ENCODE measurements at regions not wholly inside any gene's neighbourhood (a gene's known extent, or its start where the extent isn't known, plus 50 kb on each side); places are given as distances from the start of the nearest gene placed in this dataset.
"Not testable (repeated sequence)": the region's sequence is repeated elsewhere in the genome, so short reads cannot be mapped to it uniquely, and the experiment has no call there.

GRCh38 chr11:69898123-69898522, 78.9 kb upstream of the FGF3 start:
- POLR2A ChIA-PET: no interaction called here
- TF ChIP-seq, protein P1, sequence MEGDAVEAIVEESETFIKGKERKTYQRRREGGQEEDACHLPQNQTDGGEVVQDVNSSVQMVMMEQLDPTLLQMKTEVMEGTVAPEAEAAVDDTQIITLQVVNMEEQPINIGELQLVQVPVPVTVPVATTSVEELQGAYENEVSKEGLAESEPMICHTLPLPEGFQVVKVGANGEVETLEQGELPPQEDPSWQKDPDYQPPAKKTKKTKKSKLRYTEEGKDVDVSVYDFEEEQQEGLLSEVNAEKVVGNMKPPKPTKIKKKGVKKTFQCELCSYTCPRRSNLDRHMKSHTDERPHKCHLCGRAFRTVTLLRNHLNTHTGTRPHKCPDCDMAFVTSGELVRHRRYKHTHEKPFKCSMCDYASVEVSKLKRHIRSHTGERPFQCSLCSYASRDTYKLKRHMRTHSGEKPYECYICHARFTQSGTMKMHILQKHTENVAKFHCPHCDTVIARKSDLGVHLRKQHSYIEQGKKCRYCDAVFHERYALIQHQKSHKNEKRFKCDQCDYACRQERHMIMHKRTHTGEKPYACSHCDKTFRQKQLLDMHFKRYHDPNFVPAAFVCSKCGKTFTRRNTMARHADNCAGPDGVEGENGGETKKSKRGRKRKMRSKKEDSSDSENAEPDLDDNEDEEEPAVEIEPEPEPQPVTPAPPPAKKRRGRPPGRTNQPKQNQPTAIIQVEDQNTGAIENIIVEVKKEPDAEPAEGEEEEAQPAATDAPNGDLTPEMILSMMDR (IDR thresholded peaks at IDR 0.05): no peak

GRCh38 chr11:69899957-69900821, 81.0 kb upstream of the FGF3 start:
- no peak for DNase-seq
- Mint-ChIP-seq H3K4me3 (no peak overlapping the region), H3K27ac (no peak overlapping the region), H3K4me1 (ENCODE audit: low read depth) (no peaks in the 10 kb centered on the region), H3K36me3 (ENCODE audit: low read depth) (no peaks in the 10 kb centered on the region), H3K9me3 (no peaks in the 10 kb centered on the region), H3K27me3 (peaks cover 43% of the 10 kb centered on the region)
- H3K27ac ChIP-seq (ENCODE audit: low read depth in 1 of 2, low read length in 2 of 2): no peak overlapping the region
- no peaks in the 10 kb centered on the region for H3K4me1 ChIP-seq (ENCODE audit: insufficient read depth, low read length)
- no peak for ATAC-seq (ENCODE audit: poor library complexity)
- CTCF ChIA-PET: no interaction called here
- peaks cover 2 to 10% of the 10 kb centered on the region in 2 experiments for H3K27me3 ChIP-seq (ENCODE audit: control insufficient read depth in 1 of 2, insufficient read depth in 2 of 2, low read length in 2 of 2)
- TF ChIP-seq, protein P1 (IDR thresholded peaks at IDR 0.05): no peak
- POLR2A ChIA-PET: no interaction called here
- intact Hi-C loops (cut with DNase I, micrococcal nuclease): no loop called here
- no peaks in the 10 kb centered on the region for H3K36me3 ChIP-seq (ENCODE audit: insufficient read depth, low read length)
- H3K4me3 ChIP-seq (ENCODE audit: low read length): no peak overlapping the region
- H3K9me3 ChIP-seq (ENCODE audit: control insufficient read depth in 1 of 2, insufficient read depth in 1 of 2, low read length in 2 of 2): peaks cover 0 to 4% of the 10 kb centered on the region in 2 experiments

More at GRCh38 chr11:69898123-69898522, 78.9 kb upstream of the FGF3 start:
- H3K36me3 ChIP-seq (ENCODE audit: insufficient read depth, low read length): no peaks in the 10 kb centered on the region
- Mint-ChIP-seq H3K27ac (no peak overlapping the region), H3K4me3 (no peak overlapping the region), H3K4me1 (ENCODE audit: low read depth) (no peaks in the 10 kb centered on the region), H3K27me3 (peaks cover 54% of the 10 kb centered on the region), H3K9me3 (no peaks in the 10 kb centered on the region), H3K36me3 (ENCODE audit: low read depth) (no peaks in the 10 kb centered on the region)
- no peaks in the 10 kb centered on the region for H3K4me1 ChIP-seq (ENCODE audit: insufficient read depth, low read length)
- no peak for ATAC-seq (ENCODE audit: poor library complexity)
- H3K4me3 ChIP-seq (ENCODE audit: low read length): no peak overlapping the region
- intact Hi-C loops (cut with DNase I, micrococcal nuclease): no loop called here
- peaks cover 2 to 10% of the 10 kb centered on the region in 2 experiments for H3K27me3 ChIP-seq (ENCODE audit: control insufficient read depth in 1 of 2, insufficient read depth in 2 of 2, low read length in 2 of 2)
- CTCF ChIA-PET: no interaction called here
- no peak for DNase-seq
- no peak overlapping the region for H3K27ac ChIP-seq (ENCODE audit: low read depth in 1 of 2, low read length in 2 of 2)
- no peaks in the 10 kb centered on the region for H3K9me3 ChIP-seq (ENCODE audit: control insufficient read depth in 1 of 2, insufficient read depth in 1 of 2, low read length in 2 of 2)

GRCh38 chr11:69900822-69901302, 81.6 kb upstream of the FGF3 start:
- ATAC-seq (ENCODE audit: poor library complexity); H3K27ac Mint-ChIP-seq; H3K27me3 ChIP-seq (ENCODE audit: control insufficient read depth in 1 of 2, insufficient read depth in 2 of 2, low read length in 2 of 2); H3K9me3 Mint-ChIP-seq; CTCF ChIA-PET; H3K36me3 ChIP-seq (ENCODE audit: insufficient read depth, low read length); DNase-seq; H3K4me3 ChIP-seq (ENCODE audit: low read length); H3K4me1 ChIP-seq (ENCODE audit: insufficient read depth, low read length); H3K27ac ChIP-seq (ENCODE audit: low read depth in 1 of 2, low read length in 2 of 2); H3K4me3 Mint-ChIP-seq; H3K9me3 ChIP-seq (ENCODE audit: control insufficient read depth in 1 of 2, insufficient read depth in 1 of 2, low read length in 2 of 2); intact Hi-C loops (cut with DNase I, micrococcal nuclease); H3K36me3 Mint-ChIP-seq (ENCODE audit: low read depth); POLR2A ChIA-PET; H3K4me1 Mint-ChIP-seq (ENCODE audit: low read depth): not testable (repeated sequence)
- peaks cover 48% of the 10 kb centered on the region for H3K27me3 Mint-ChIP-seq

Data from CD4-positive, alpha-beta T cell (primary cell).